Keratinocyte (primary cell): ENCODE measurements at regions not wholly inside any gene's neighbourhood (a gene's known extent, or its start where the extent isn't known, plus 50 kb on each side); places are given as distances from the start of the nearest gene placed in this dataset.

ENCODE experiments used
- DNase-seq: peaks from one replicate; pipeline ENCODE4 v3.0.0-alpha.2; 2011; ENCODE audit warnings: low read depth, missing footprints, low spot score
- FAIRE-seq: peaks from 2 replicates; lab custom pipeline; 2011; peaks lifted over from hg19 to GRCh38; lab: Jason Lieb, UNC
- H2AFZ ChIP-seq: 2 replicates; pipeline ENCODE4 v1.6.0; 2012; ENCODE audit warnings: low read length, control low read depth, inconsistent platforms; ENCODE audit not compliant: control insufficient read depth
- H3K27ac ChIP-seq: 2 replicates; pipeline ENCODE4 v1.5.1; 2011; ENCODE audit warnings: low read length; ENCODE audit not compliant: control insufficient read depth, insufficient read depth
- H3K27me3 ChIP-seq: 3 replicates; pipeline ENCODE4 v1.6.0; 2011; ENCODE audit warnings: low read length; ENCODE audit not compliant: control insufficient read depth, insufficient read depth; ENCODE audit errors: extremely low read depth
- H3K36me3 ChIP-seq, 2 experiments: 2 replicates in 1 of 2; 3 replicates in 1 of 2; pipeline ENCODE4 v1.5.1; 2011; ENCODE audit warnings: low read length in 2 of 2, mild to moderate bottlenecking in 1 of 2; ENCODE audit not compliant: control insufficient read depth in 2 of 2, insufficient read depth in 2 of 2; ENCODE audit errors: extremely low read depth in 1 of 2
- H3K4me1 ChIP-seq: 3 replicates; pipeline ENCODE4 v1.5.1; 2011; ENCODE audit warnings: low read length; ENCODE audit not compliant: control insufficient read depth, insufficient read depth; ENCODE audit errors: extremely low read depth
- H3K4me2 ChIP-seq: 3 replicates; pipeline ENCODE4 v1.6.0; 2011; ENCODE audit warnings: low read depth, low read length; ENCODE audit not compliant: control insufficient read depth, insufficient read depth; ENCODE audit errors: extremely low read depth
- H3K4me3 ChIP-seq, 3 experiments: fragments of 200-600 bp in 1 of 3; sonication (generic) in 1 of 3; 2 replicates in 2 of 3; 3 replicates in 1 of 3; pipeline ENCODE4 v1.5.1; 2011 to 2016; ENCODE audit warnings: low read length in 3 of 3, mild to moderate bottlenecking in 3 of 3, control low read depth in 2 of 3, inconsistent platforms in 1 of 3, low read depth in 1 of 3, mixed read lengths in 1 of 3, mixed run types in 1 of 3, moderate library complexity in 1 of 3; ENCODE audit not compliant: control insufficient read depth in 2 of 3, insufficient read depth in 2 of 3; ENCODE audit errors: extremely low read depth in 1 of 3
- H3K79me2 ChIP-seq: 2 replicates; pipeline ENCODE4 v1.6.0; 2012; ENCODE audit warnings: low read length; ENCODE audit not compliant: control insufficient read depth, insufficient read depth
- H3K9ac ChIP-seq: 3 replicates; pipeline ENCODE4 v1.6.0; 2011; ENCODE audit warnings: low read length; ENCODE audit not compliant: control insufficient read depth, insufficient read depth; ENCODE audit errors: extremely low read depth
- H3K9me1 ChIP-seq: 3 replicates; pipeline ENCODE4 v1.6.0; 2011; ENCODE audit warnings: low read length; ENCODE audit not compliant: control insufficient read depth, insufficient read depth; ENCODE audit errors: extremely low read depth
- H3K9me3 ChIP-seq: 2 replicates; pipeline ENCODE4 v1.5.1; 2012; ENCODE audit warnings: low read depth, low read length; ENCODE audit not compliant: control insufficient read depth
- H4K20me1 ChIP-seq: 3 replicates; pipeline ENCODE4 v1.6.0; 2011; ENCODE audit warnings: low read length; ENCODE audit not compliant: control insufficient read depth, insufficient read depth; ENCODE audit errors: extremely low read depth
- CTCF ChIP-seq, 3 experiments: IDR thresholded peaks in 1 of 3; conservative IDR thresholded peaks in 1 of 3; optimal IDR thresholded peaks in 1 of 3; 2 replicates in 2 of 3; 3 replicates in 1 of 3; pipeline versions ENCODE3 to v1.5.1; 2011; ENCODE audit warnings: low read length in 3 of 3, mild to moderate bottlenecking in 3 of 3, moderate library complexity in 2 of 3, control low read depth in 1 of 3, inconsistent platforms in 1 of 3; ENCODE audit not compliant: insufficient read depth in 2 of 3; ENCODE audit errors: extremely low read depth in 1 of 3
- EZH2 ChIP-seq: IDR thresholded peaks from one replicate; pipeline ENCODE4 v1.6.1; 2012; ENCODE audit warnings: inconsistent platforms, mild to moderate bottlenecking, low read length, moderate library complexity
- dilution Hi-C: fragments of 300-500 bp; cut with MboI; formaldehyde crosslinking; loops from one replicate; pipeline ENCODE4 v1.7.0; 2020; ENCODE audit warnings: low sequenced_read_pairs; ENCODE audit not compliant: extremely low pct_ligation_motif_present

- H3K9me1 ChIP-seq, result no peaks in the 10 kb centered on the region
- H4K20me1 ChIP-seq, result no peaks in the 10 kb centered on the region
- no peak overlapping the region for H3K4me2 ChIP-seq
- TF ChIP-seq EZH2 (no peak), CTCF (optimal IDR thresholded peaks at IDR 0.05 in 1 of 3, IDR thresholded peaks at IDR 0.05 in 1 of 3, conservative IDR thresholded peaks at IDR 0.05 in 1 of 3; ENCODE audit: extremely low read depth in 1 of 3, insufficient read depth in 2 of 3, low read length in 3 of 3) (no peak)
- H2AFZ ChIP-seq, result no peak overlapping the region
- H3K79me2 ChIP-seq, result no peaks in the 10 kb centered on the region
- H3K9ac ChIP-seq, result no peak overlapping the region
- H3K36me3 ChIP-seq, result no peaks in the 10 kb centered on the region
- H3K4me1 ChIP-seq, result peaks cover 10% of the 10 kb centered on the region
- no peak overlapping the region for H3K4me3 ChIP-seq
- H3K27ac ChIP-seq, result no peak overlapping the region
- dilution Hi-C loops, result no loop called here
- no peaks in the 10 kb centered on the region for H3K9me3 ChIP-seq
- FAIRE-seq (no peak), DNase-seq (no peak)
- H3K27me3 ChIP-seq, result no peaks in the 10 kb centered on the region
These were observed 680.0 kb downstream of the EPHA4 start for GRCh38 chr2:220892018-220892634.

- dilution Hi-C loops, result no loop called here
- Histone ChIP-seq H3K27ac (no peak overlapping the region), H3K9me3 (no peaks in the 10 kb centered on the region), H3K36me3 (no peaks in the 10 kb centered on the region), H3K4me1 (peaks cover 10% of the 10 kb centered on the region), H3K4me2 (no peak overlapping the region), H3K9ac (no peak overlapping the region), H2AFZ (no peak overlapping the region), H3K9me1 (no peaks in the 10 kb centered on the region), H4K20me1 (no peaks in the 10 kb centered on the region), H3K27me3 (no peaks in the 10 kb centered on the region), H3K4me3 (no peak overlapping the region), H3K79me2 (no peaks in the 10 kb centered on the region)
- TF ChIP-seq CTCF (optimal IDR thresholded peaks at IDR 0.05 in 1 of 3, IDR thresholded peaks at IDR 0.05 in 1 of 3, conservative IDR thresholded peaks at IDR 0.05 in 1 of 3; ENCODE audit: extremely low read depth in 1 of 3, insufficient read depth in 2 of 3, low read length in 3 of 3) (no peak), EZH2 (no peak)
- no peak for FAIRE-seq
- no peak for DNase-seq
These were observed 678.7 kb downstream of the EPHA4 start for GRCh38 chr2:220893411-220893810.
